GM21786 (cell line): ENCODE measurements at regions not wholly inside any gene's neighbourhood (a gene's known extent, or its start where the extent isn't known, plus 50 kb on each side); places are given as distances from the start of the nearest gene placed in this dataset.

Source experiments
- ATAC-seq: cut with Tn5 transposase; IDR thresholded peaks from one replicate; pipeline ENCODE4 v1.9.1; 2021; ENCODE audit not compliant: unreplicated experiment

DNA sequence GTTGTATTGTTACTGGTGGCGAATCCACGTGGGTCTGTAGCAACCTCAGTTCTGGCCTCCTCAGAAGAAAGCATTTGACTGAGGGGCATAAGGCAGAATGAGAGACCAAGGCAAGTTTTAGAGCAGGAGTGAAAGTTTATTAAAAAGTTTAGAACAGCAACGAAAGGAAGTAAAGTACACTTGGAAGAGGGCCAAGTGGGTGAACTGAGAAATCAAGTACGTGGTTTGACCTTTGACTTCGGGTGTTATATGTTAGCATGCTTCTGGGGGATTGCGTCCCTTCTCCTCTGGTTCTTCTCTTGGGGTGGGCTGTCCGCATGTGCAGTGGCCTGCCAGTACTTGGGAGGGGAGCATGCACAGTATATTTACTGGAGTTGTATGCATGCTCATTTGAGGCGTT, 232.7 kb upstream of the GATB start:
- no peak for ATAC-seq

- ATAC-seq = no peak
These were observed 231.7 kb upstream of the GATB start for GRCh38 chr4:151992332-151993154.

- ATAC-seq = no peak
These were observed 231.0 kb upstream of the GATB start for GRCh38 chr4:151991884-151992167.

DNA sequence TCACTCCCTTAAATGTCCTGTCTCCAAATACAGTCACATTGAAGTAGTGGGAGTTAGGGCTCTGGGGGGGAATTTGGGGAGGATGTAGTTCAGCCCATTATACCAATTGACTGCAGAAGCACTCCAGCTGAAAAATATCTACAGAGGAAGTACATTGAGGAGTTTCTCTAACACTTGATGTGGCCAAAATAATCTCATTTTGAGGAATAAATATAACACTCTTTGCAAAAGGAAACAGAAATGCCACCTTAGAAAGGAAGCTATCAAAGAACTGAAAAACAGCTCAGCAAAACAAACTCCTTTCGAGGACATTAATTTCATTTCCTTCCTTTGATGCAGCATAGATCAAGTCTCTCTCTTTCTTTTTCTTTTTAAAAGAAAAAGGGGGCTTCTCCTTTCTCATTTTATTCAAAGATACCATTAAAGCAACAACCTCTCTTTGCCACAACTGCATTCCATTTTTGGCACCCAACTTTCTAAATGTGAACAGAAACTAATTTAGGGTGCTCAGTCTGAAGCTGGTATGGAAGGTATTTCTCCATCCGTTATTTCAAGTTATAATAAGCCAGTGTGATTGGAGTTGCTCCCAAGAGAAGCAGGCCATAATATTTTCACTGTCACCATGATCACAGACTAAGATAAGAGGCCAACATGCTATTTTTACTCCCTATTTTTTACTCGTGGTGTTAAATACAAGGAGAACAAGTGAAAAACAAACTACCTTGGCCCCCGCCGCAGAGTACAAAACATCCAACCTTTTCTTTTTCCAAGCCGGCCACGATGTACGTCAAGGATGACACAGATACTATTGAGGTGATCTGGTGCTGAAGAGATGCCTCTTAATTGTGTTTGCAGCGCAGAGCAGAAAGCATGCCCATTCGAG, 230.4 kb upstream of the GATB start:
- no peak for ATAC-seq

DNA sequence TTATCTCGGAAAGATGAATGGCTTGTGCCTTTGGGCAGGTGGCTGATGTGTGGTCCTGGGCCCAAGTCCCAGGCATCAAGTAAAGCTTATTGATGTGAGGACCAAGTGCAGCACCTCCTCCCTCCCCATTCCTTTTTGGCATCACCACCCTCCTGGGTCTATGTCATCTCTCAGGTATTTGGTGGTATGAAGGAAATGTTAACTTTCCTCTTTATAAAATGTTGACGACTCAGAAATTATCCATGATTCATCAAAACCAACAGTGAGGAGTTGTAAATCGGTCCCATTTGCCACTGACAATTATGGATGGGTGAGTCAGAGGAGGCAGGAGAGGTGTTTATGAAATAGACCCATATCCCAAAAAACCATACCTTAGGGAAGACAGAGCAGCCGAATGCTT, 229.4 kb upstream of the GATB start:
- ATAC-seq = no peak

- no peak for ATAC-seq
These were observed 227.8 kb upstream of the GATB start for GRCh38 chr4:151988591-151988990.

DNA sequence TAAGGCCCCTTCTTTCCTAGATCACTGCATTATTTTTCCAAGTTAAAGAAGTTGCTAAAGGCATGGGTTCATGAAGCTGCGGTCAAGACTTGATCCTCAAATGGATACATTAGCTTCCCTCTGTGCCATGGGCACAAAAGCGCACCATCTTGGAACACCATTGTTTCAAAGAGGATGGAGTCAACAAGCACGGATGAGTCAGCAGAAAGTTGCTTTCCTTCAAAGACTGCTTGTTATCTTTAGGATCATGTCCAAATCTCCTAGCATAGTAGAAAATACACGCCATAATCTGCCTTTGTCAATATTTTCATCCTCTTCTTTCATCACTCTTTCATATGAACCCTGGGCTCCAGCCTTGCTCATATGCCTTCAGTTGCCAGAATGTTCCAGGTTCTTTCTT, 226.8 kb upstream of the GATB start:
- no peak for ATAC-seq

GRCh38 chr4:151983854-151984253, 223.0 kb upstream of the GATB start:
- ATAC-seq = no peak

DNA sequence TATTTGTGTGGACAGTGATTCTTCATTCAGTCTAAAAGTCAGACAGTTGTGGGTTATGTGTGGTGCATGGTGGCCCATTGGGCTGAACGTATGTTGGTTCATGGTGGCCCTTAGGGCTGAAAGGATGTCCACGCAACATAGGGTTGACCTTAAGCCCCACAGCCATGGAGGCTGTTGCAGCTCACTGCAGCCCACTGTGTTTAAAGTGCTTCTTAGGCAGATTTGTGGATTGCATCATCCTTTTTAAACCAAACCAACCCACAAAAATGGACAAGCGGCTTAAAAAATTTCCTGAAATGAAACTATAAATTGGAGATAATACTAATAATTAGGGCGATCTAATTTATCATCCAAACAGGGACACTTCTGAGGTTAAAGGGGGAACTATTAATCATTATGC, 219.0 kb upstream of the GATB start:
- no peak for ATAC-seq

- no peak for ATAC-seq
These were observed 207.8 kb upstream of the GATB start for GRCh38 chr4:151968643-151969042.

DNA sequence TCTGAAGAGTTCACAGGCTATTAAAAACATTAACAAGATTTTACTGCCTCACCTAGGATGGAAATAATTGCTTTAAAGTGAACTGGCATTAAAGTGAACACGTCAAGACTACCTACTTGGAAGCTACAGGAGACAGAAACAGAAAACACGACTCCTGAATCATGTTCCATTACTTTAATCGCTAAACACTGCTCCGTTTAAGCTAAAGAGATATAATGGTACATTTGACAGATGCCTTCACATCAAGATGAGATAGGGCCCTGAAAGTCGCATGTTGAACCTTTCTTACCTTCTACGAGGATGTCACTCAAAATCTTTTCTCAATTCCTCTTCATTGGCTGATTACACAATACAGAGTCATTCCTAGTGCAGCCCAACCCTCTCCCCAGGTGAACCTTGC, 206.3 kb upstream of the GATB start:
- no peak for ATAC-seq

DNA sequence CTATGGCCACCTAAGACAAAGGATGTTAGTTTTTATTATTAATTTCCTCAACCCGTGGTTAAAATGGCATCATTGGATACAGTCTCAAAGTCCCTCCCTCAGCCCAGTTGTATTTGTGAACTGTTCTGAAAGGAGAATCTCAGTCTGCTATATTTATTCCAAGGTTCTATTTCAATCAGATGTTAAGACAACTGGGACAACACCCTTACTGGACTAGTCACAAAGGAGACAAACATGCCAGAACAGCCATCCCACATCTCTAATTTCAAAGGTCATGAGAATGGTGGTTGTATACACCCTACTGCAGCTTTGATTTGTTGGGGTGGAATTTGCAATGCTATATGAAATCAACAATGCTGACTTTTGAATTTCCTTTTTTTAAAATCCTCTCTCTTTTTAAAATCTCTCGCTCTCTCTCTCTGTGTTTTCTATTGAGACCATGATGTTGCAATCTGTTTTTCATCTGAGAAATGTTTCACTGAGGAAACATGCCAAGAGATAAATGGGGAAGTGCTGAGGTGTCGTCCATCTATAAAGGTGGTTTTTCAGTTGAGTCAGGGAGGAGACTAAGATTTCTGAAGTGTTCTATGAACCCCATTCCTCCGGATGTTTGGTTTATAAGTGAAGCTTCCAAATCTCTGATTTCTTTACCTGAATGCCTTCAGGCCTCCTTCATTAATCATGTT, 201.5 kb upstream of the GATB start:
- ATAC-seq = no peak

GRCh38 chr4:151961456-151961855, 200.6 kb upstream of the GATB start:
- ATAC-seq = no peak

- no peak for ATAC-seq
These were observed 199.8 kb upstream of the GATB start for GRCh38 chr4:151960449-151961230.

DNA sequence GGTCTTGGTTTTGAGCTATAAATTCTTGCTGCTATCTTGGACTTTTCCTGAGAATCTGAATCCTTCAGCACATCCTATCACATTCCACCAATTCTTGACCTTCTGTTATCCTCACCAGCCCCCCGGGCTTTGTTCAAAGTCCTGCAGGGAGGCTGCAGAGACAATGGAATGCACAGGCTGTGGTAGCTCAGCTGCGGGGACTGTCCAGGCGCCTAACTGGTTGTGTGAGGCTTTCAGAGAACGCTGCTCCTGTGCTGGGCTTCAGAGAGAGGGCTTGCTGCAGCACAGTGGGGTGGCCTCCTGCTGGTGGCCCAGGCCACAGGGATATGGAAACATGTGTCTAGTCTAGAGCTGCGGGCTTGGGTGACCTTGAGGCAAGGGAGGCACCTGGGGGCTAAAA, 196.3 kb upstream of the GATB start:
- no peak for ATAC-seq

GRCh38 chr4:151955721-151956380, 195.0 kb upstream of the GATB start:
- ATAC-seq = no peak

DNA sequence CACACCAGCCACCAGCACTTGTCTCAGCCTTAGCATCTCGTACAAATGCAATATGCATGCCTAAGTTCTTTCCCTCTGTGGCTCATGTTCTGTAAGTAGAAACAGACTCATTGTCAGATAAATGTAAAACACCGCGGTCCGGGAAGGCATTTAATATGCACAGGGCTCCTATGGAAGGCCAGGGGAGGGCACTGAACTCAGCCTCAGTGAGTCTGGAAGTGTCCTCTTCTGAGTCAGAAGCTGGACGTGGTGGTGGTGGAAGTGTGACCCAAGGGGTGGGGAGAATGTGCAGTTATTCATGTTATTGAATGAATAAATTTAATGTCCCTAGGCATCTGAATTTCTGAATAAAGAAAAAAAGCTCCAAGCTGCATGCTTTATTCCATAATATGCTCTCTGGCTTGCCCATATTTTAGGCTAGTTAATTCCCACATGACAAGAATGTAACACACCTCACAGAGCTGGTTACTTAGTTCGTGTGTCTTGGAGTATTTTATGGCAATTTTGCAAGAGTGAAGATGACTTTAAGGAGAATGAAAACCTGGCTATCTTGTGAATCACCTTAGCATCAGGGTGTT, 193.1 kb upstream of the GATB start:
- no peak for ATAC-seq

DNA sequence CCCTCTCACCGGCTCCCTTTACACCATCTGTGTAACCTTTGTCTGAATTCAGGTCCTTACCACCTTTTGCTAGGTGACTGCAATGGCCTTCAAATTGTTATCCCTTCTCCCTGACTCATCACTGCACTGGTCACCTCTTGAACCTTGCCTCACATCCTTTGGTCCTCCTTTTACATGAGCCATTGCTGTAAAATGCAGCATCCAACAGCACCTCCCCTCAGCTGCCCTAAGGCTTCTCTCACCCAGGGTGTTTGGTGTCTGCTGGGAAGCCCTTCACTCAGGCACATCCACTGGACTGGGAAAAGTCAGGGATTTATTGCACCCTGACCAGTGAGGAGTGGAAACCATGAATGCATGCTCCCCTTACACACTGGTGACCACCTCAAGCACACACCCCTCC, 192.5 kb upstream of the GATB start:
- no peak for ATAC-seq

DNA sequence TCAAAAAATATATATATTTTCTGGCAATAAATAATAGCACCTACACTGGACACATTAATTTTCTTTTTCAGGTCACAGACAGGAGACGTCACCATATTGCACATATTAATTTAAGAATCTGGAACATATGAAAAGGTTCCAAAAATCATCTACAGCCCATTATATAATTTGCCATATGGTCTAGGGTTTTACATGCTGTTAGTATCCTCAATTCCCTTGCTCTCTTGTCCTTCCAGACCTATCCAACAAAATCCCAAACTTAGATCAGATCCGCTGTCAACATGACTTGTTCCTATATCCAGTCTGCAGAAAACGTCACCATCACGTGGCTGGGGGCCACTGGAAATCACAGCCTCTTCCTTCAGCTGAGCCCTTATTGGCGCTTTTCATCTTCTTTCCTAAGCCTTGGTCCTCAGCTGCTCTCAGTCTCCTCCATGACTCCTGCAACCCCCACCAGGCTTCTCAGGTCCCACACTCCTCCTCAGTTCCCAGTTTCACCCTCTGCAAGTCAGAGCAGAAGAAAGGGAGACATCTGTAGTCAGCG, 192.0 kb upstream of the GATB start:
- no peak for ATAC-seq

DNA sequence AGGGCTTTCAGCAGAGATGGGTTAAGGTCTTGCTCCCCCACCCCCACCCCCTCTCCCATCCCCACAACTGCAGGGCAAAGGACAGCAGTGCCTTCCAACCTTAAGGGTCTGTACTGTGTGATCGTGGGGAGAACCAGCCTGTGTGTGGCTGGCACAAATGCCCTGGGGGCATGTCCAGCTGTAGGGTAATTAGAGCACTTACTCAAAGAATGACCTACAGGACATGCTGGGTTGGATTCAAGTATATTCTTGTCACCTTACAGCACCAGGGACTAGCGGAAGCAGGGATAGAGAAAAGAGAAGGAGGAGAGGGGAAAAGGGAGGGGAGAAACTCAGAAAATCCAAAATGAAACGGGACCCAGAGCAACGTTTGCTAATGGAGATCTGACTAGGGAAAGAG, 191.3 kb upstream of the GATB start:
- no peak for ATAC-seq
